GM19452 (cell line): ENCODE measurements at regions not wholly inside any gene's neighbourhood (a gene's known extent, or its start where the extent isn't known, plus 50 kb on each side); places are given as distances from the start of the nearest gene placed in this dataset.

ENCODE experiments used
- ATAC-seq: cut with Tn5 transposase; IDR thresholded peaks from one replicate; pipeline ENCODE4 v1.9.1; 2021; ENCODE audit not compliant: unreplicated experiment

DNA sequence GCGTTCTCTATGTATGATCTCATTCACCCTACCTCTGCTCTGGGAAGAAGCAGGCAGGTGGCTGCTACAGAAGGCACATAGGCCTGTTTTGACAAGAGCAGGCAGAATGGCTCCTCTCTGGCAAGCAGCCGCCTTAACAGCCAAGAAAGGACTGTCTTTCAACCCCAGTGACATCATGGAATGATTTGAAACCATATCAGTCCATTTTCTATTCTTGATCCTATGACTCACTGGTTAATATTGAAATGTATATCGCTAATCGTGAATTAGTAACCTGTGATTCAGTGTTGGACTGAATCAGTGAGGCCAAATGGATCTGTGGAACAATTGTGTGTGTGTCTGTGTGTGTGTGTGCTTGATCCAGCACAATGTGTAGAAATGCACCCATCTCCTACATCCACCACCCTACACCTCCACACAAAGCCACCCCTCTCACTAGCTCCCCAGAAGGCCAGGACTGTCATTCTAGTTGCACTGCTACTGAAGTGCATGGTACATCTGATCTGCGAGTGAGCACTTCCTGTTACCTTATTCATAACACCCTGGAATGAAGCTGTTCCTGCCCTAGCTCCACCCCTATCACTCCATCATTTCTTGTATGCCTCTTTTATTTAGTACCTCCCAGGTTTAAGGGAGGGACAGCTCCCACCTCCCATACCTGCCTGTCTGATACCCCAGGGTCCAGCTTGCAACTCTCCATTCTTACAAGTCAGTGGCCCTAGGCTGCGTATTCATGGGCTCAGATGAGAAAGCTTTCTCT lies 460.0 kb downstream of the FOXO1 start:
- ATAC-seq = peak; percentile 61

GRCh38 chr13:40207001-40207478 lies 459.4 kb downstream of the FOXO1 start:
- ATAC-seq = peak; percentile 66

GRCh38 chr13:40208517-40208916 lies 457.9 kb downstream of the FOXO1 start:
- ATAC-seq = no peak

- no peak for ATAC-seq
These were observed 455.4 kb downstream of the FOXO1 start for GRCh38 chr13:40210865-40211585.

- no peak for ATAC-seq
These were observed 454.9 kb downstream of the FOXO1 start for GRCh38 chr13:40211586-40211968.

DNA sequence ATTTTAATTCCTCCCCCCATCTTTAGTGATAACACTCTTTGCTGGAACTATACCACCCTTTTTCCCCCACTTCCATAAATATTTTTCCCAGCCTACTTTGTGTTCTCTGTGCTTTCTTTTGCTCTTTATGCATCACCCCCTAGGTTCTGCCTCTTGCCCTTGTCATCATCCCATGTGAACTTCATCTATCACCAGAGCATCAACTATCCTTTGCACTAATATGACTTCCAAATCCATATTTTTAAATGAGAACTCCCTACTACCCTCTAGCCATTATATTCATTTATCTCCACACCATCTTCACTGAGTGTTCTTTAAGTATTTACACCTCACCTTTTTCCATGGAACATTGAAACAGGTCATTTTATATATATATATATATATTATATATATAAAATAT lies 452.7 kb downstream of the FOXO1 start:
- no peak for ATAC-seq

DNA sequence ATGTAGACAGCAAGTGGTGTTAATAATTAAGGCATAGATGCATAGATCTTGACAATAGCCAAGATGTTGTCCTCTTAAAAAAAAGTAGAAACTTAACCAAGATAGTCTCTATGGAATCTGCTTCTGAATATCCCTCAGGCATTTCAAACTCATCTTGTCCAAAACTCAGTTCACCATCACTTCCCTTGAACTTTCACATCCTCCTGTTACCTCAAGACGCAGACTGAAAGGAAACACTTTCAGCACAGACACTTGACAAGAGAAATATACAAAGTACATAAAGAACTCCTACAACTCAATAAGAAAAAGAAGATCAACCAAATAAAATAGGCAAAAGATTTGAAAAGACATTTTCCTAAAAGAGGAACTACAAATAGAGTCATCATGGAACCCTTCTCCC lies 451.1 kb downstream of the FOXO1 start:
- ATAC-seq = no peak

- ATAC-seq = no peak
These were observed 450.7 kb downstream of the FOXO1 start for GRCh38 chr13:40215747-40216146.

GRCh38 chr13:40217675-40218074 lies 448.8 kb downstream of the FOXO1 start:
- no peak for ATAC-seq

DNA sequence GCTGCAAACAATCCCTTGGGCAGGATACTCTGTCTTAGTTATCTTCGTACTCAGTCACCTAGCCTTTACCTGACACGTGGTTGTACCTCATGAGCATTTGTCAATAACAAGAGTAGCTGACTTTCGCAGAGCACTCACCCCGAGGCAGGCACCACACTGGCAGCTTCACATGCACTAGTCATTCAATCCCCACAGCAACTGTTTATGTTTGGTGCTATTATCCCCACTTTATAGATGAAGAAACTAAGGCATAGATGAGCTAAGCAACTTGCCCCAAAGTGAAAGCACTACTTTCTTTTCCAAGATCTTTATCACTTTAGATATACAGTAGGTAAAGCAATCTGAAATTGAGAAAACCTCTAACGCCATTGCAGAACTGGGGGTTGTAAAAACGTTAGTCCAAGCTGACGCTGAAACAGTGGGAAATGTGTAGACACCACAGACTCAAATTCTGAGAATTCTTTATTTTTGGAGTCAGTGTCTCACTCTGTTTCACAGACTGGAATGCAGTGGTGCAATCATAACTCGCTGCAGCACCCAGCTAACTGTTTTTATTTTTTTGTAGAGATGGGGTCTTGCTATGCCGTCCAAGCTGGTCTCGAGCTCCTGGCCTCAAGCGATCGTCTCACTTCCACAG lies 446.0 kb downstream of the FOXO1 start:
- no peak for ATAC-seq

- ATAC-seq = no peak
These were observed 445.3 kb downstream of the FOXO1 start for GRCh38 chr13:40221131-40221459.

- no peak for ATAC-seq
These were observed 444.8 kb downstream of the FOXO1 start for GRCh38 chr13:40221460-40222201.

DNA sequence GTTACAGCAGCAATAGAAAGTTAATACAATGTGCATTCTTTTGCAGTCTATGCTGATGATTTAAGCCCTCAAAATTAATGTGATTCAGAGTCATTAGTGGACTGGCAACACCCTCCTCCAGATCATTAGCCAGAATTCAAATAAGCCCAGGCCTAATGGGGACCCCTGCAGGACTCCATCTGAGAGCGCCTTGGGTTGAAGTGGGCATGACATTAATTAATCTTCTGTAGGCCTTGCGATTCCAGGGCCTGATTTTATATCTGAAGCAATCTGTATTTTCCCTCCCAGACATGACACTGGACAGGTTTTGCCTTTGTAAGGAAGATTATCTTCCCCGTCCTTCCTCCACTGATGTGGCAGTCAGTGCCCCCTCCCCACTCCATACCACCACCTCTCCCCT lies 442.9 kb downstream of the FOXO1 start:
- no peak for ATAC-seq

DNA sequence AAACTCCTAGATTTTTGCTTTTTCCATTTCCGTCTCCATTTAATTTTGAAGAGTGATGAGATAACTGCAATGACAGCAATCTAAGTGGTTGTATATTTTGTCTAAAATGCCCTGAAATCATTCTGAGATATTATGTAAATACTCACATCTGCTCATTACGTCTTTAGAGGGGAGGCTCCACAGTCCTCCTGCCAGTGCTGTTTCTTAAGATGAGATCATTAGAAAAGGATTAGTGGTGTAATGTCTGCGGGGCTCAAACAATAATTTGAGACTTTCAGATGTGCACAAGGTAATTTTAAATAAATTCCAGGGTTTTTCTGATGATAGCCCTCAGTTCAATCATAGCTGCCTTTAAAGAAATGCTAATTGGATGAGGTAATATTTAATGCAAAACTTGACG lies 437.9 kb downstream of the FOXO1 start:
- no peak for ATAC-seq

DNA sequence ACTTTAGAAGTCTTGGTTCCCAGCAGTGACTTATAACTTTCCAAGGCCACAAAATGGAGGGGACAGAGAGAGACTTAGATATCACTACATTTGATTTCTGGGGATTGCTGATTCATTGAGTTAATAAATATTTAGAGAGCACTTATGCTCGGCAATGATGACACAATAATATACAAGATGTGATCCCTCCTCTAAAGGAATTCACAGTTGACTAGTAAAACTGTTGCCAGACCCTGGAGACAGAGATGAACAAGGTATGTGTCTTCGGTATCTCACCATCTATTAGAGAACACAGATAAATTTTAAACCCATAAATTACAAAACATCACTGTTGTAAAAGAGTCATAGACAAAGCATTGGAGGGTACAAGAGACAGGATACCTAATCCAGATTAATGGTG lies 437.5 kb downstream of the FOXO1 start:
- no peak for ATAC-seq

- no peak for ATAC-seq
These were observed 435.6 kb downstream of the FOXO1 start for GRCh38 chr13:40230833-40231266.

GRCh38 chr13:40231311-40231710 lies 435.1 kb downstream of the FOXO1 start:
- ATAC-seq = no peak

DNA sequence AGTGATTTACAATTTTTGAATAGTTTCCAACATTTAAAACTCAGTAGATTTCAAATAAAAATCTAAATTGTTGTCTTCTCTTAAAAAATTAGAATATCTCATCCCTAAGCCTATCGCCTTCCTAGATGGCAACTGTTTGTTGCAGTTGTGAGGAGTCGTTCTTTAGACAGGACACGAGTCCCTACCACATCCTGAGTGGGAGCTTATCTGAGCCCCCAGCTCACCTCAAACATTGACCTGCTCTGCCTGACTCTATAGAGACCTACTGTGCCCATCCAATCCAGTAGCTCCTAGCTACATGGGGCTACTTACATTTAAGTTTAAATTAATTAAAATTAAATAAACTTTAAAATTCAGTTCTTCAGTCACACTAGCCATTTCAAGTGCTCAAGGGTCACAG lies 434.7 kb downstream of the FOXO1 start:
- no peak for ATAC-seq

GRCh38 chr13:40232311-40233040 lies 434.0 kb downstream of the FOXO1 start:
- no peak for ATAC-seq

DNA sequence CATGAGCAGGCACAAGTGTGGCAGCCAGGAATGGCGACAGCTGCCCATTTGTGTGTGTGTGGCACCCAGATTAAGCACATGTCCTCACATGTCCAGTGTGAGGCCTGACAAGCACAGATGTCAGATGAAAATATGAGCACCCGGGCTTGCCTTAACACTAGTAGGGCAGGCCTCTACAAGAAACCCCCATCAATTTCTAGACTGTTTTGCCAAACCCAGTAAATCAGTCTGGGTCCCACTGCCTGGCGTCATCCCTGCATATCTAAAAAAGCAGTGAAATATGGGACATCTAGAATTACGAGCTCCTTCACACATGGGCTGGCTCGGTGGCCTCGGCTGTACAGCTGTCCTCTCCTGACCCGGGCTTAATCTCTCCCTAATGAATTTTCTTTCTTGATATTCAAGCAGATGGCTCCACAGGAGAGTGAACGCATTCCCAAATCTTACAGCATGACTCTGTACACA lies 432.7 kb downstream of the FOXO1 start:
- ATAC-seq = no peak
